H1 (cell line): ENCODE measurements at regions not wholly inside any gene's neighbourhood (a gene's known extent, or its start where the extent isn't known, plus 50 kb on each side); places are given as distances from the start of the nearest gene placed in this dataset.
A peak's percentile ranks its signal among the peaks of the same experiment; 100 is the strongest.

Experiments used
- JUN ChIP-seq: IDR thresholded peaks from 2 replicates; pipeline ENCODE4 v1.6.1; 2011; ENCODE audit warnings: low read depth, mild to moderate bottlenecking, improper control_type of control experiment, low read length
- KDM1A ChIP-seq: fragments of 200-600, 300-600 bp; sonication (generic); IDR thresholded peaks from 2 replicates; pipeline ENCODE4 v1.7.1; 2016; ENCODE audit warnings: mild to moderate bottlenecking, low read length, borderline replicate concordance
- TF ChIP-seq, protein P1 (sequence below), 3 experiments: IDR thresholded peaks; 1 replicate in 2 of 3; 2 replicates in 1 of 3; pipeline versions ENCODE4 v1.5.1 to v1.6.1; 2011; ENCODE audit warnings: low read length in 3 of 3, mild to moderate bottlenecking in 3 of 3, inconsistent platforms in 2 of 3, low read depth in 1 of 3, moderate library complexity in 1 of 3; ENCODE audit not compliant: insufficient read depth in 1 of 3; ENCODE audit errors: control extremely low read depth in 1 of 3

DNA sequence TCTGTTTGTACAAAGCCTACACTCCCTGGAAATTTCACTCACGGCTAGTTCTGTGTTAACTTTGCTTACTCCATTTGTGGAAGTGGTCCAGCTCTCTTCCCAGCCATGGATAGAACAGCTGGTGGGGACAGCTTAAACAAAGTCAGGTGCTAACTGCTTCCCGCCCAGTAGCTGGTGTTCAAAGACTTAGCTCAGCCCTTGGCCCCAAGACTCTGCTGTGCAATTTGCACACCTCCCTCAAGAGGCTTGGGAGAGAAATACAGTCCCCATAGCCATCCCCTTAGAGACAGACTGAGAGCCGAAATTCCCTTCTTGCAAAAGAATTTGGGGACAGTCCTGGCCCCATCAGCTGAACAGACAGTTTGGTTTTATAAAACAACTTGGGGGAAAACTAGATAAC is 73.8 kb upstream of the RAI14 start:
- TF ChIP-seq, protein P1, sequence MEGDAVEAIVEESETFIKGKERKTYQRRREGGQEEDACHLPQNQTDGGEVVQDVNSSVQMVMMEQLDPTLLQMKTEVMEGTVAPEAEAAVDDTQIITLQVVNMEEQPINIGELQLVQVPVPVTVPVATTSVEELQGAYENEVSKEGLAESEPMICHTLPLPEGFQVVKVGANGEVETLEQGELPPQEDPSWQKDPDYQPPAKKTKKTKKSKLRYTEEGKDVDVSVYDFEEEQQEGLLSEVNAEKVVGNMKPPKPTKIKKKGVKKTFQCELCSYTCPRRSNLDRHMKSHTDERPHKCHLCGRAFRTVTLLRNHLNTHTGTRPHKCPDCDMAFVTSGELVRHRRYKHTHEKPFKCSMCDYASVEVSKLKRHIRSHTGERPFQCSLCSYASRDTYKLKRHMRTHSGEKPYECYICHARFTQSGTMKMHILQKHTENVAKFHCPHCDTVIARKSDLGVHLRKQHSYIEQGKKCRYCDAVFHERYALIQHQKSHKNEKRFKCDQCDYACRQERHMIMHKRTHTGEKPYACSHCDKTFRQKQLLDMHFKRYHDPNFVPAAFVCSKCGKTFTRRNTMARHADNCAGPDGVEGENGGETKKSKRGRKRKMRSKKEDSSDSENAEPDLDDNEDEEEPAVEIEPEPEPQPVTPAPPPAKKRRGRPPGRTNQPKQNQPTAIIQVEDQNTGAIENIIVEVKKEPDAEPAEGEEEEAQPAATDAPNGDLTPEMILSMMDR (IDR thresholded peaks at IDR 0.05; ENCODE audit: control extremely low read depth in 1 of 3, insufficient read depth in 1 of 3, low read depth in 1 of 3, low read length in 3 of 3) = peak in 1 of 3 experiments; percentile 30; a peak in 1 of 4 replicates
- TF ChIP-seq KDM1A (no peak), JUN (no peak)
